ENCODE measurements at regions not wholly inside any gene's neighbourhood (a gene's known extent, or its start where the extent isn't known, plus 50 kb on each side); places are given as distances from the start of the nearest gene placed in this dataset.

DNA sequence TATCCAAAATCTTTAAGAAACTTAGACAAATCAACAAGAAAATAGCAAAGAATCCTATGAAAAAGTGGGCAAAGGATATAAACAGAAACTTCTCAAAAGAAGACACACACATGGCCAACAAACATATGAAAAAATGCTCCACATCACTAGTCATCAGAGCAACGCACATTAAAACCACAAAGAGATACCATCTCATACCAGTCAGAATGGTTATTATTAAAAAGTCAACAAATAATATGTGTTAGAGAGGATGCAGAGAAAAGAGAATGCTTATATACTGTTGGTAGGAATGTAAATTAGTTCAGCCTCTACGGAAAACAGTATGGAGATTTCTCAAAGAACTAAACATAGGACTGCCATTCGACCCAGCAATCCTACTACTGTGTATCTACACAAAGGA lies 212.0 kb upstream of the DTNBP1 start:
- no peaks in the 10 kb centered on the region for H3K36me3 Mint-ChIP-seq (ENCODE audit: insufficient read depth)

DNA sequence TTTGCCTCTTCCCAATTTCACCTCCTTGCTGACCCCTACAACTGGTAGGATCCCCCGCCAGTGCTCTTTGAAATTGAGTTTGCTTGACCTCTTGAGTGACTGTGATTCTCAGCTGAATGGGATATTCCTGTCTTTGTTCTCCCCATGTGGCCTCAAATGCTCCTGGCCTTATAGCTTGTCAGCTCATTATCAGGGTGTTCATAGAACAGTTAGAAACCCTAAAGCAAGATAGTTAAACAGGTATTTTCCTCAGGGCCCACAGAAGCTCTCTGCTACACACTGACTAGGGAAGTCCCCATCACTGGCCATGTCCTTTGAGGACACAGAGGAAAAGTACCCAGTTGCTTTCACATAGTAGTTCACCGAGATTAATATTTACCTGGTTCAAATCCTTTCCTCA lies 211.5 kb upstream of the DTNBP1 start:
- H3K9me3 Mint-ChIP-seq (ENCODE audit: low read depth) = no peaks in the 10 kb centered on the region
- no peaks in the 10 kb centered on the region for H3K36me3 Mint-ChIP-seq (ENCODE audit: insufficient read depth)
- peaks cover 30% of the 10 kb centered on the region for H3K27me3 Mint-ChIP-seq
- H3K27ac Mint-ChIP-seq = no peak overlapping the region
- no peak overlapping the region for H3K4me3 Mint-ChIP-seq (ENCODE audit: low read depth)
- TF ChIP-seq, protein P1, sequence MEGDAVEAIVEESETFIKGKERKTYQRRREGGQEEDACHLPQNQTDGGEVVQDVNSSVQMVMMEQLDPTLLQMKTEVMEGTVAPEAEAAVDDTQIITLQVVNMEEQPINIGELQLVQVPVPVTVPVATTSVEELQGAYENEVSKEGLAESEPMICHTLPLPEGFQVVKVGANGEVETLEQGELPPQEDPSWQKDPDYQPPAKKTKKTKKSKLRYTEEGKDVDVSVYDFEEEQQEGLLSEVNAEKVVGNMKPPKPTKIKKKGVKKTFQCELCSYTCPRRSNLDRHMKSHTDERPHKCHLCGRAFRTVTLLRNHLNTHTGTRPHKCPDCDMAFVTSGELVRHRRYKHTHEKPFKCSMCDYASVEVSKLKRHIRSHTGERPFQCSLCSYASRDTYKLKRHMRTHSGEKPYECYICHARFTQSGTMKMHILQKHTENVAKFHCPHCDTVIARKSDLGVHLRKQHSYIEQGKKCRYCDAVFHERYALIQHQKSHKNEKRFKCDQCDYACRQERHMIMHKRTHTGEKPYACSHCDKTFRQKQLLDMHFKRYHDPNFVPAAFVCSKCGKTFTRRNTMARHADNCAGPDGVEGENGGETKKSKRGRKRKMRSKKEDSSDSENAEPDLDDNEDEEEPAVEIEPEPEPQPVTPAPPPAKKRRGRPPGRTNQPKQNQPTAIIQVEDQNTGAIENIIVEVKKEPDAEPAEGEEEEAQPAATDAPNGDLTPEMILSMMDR (IDR thresholded peaks at IDR 0.05; ENCODE audit: unreplicated experiment) = no peak
- peaks cover 9% of the 10 kb centered on the region for H3K4me1 Mint-ChIP-seq (ENCODE audit: low read depth)
- DNase-seq (ENCODE audit: low spot score, unreplicated experiment) = no peak

More for the DNA sequence above, 212.0 kb upstream of the DTNBP1 start:
- TF ChIP-seq, protein P1 (IDR thresholded peaks at IDR 0.05; ENCODE audit: unreplicated experiment) = no peak
- Mint-ChIP-seq H3K9me3 (ENCODE audit: low read depth) (no peaks in the 10 kb centered on the region), H3K27ac (no peak overlapping the region), H3K4me3 (ENCODE audit: low read depth) (no peak overlapping the region), H3K27me3 (peaks cover 34% of the 10 kb centered on the region), H3K4me1 (ENCODE audit: low read depth) (peaks cover 9% of the 10 kb centered on the region)
- no peak for DNase-seq (ENCODE audit: low spot score, unreplicated experiment)

DNA sequence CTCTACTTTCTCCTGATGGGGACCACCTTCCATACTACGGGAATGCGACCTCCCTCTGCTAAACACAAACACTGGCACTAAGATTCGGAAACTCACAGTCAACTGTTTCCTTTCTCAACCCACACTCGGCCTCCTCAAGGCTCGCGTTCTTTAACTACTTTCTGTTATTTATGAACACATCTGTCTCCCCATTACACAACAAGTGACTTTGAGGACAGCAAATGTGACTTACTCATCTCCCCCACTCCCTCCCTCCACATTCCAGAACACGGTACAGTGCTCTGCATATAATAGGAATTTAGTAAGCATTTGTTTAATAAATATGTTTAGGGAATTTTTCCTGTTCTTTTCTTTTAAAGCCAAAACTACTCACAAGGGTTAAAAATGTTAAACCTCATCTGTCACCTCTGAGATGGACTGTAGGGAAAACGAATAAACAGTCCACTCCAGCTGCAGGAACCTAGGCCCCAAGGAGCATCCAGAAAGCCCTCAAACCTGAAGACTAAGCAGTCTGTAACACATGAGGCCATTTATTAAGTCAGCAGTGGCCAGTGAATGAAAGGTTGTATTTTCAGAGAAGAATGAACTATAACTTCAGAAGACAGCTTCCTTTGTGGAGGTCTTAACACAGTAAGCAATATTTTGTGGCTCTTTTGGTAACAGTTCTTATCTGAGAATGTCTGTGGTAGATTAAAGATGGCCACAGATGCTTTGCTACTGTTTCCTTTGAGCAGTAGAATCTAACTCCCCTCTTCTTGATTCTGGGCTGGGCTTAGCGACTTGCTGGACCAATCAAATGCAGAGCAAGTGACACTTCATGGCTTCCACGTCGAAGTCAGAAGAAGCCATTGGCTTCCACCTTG lies 209.6 kb upstream of the DTNBP1 start:
- Mint-ChIP-seq H3K4me1 (ENCODE audit: low read depth) (peaks cover 9% of the 10 kb centered on the region), H3K36me3 (ENCODE audit: insufficient read depth) (no peaks in the 10 kb centered on the region), H3K27ac (no peak overlapping the region), H3K9me3 (ENCODE audit: low read depth) (no peaks in the 10 kb centered on the region), H3K27me3 (peaks cover 21% of the 10 kb centered on the region), H3K4me3 (ENCODE audit: low read depth) (no peak overlapping the region)
- no peak for DNase-seq (ENCODE audit: low spot score, unreplicated experiment)
- TF ChIP-seq, protein P1 (IDR thresholded peaks at IDR 0.05; ENCODE audit: unreplicated experiment) = no peak

DNA sequence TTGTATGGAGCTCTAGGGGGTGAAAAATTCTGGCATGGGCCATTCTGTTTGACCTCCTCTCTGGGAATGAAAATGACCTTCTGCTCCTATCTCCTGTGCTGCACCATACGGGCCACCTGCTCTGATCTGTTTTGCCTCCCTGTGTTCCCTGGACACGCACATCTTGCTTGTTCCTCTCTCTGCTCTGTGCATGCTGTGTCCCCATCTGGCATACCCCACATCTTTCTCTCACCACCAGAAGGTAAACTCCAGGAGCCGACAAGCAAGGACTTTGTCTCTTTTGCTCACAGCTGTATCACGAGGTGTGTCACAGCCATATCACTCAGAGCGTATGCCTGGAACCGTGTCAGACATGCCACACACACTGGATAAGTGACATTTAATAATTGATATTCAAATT lies 208.4 kb upstream of the DTNBP1 start:
- Mint-ChIP-seq H3K4me3 (ENCODE audit: low read depth) (no peak overlapping the region), H3K36me3 (ENCODE audit: insufficient read depth) (no peaks in the 10 kb centered on the region), H3K27ac (no peak overlapping the region), H3K9me3 (ENCODE audit: low read depth) (no peaks in the 10 kb centered on the region), H3K4me1 (ENCODE audit: low read depth) (peaks cover 6% of the 10 kb centered on the region), H3K27me3 (peaks cover 20% of the 10 kb centered on the region)
- no peak for DNase-seq (ENCODE audit: low spot score, unreplicated experiment)
- TF ChIP-seq, protein P1 (IDR thresholded peaks at IDR 0.05; ENCODE audit: unreplicated experiment) = no peak

DNA sequence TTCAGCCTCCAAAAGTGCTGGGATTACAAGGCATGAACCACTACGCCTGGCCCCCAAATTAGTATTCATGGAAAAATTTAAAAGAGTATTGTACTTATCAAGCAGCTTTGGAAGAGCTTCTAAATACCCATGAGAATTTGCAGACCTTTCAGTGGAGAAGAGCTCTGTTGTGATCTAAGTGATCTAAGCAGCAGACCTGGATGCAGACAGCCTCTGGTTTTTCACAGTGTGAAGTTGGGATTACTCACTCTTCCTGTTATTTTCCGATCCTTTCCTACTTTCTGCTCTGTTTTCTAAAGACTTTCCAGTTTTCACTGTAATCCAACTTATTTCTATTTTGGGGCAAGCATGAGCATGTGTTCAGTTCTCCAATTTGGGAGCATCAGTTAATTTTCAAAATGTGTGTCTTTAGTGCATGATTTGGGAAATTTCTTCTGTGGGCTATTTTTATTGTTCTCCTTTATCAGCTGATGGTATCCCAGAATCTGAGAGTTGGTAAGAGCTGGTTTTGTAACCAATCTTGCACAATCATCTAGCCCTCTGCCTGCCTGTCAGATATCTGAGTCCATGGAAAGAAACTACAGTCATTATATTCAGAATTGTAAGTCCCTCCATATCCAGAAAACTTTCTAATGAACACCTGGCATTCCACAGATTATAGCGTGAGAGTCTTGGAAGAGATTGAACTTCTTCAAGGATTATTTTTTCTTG lies 207.7 kb upstream of the DTNBP1 start:
- peaks cover 6% of the 10 kb centered on the region for H3K4me1 Mint-ChIP-seq (ENCODE audit: low read depth)
- no peak overlapping the region for H3K27ac Mint-ChIP-seq
- H3K36me3 Mint-ChIP-seq (ENCODE audit: insufficient read depth) = no peaks in the 10 kb centered on the region
- TF ChIP-seq, protein P1 (IDR thresholded peaks at IDR 0.05; ENCODE audit: unreplicated experiment) = no peak
- no peak overlapping the region for H3K4me3 Mint-ChIP-seq (ENCODE audit: low read depth)
- H3K27me3 Mint-ChIP-seq = peaks cover 24% of the 10 kb centered on the region
- DNase-seq (ENCODE audit: low spot score, unreplicated experiment) = no peak
- no peaks in the 10 kb centered on the region for H3K9me3 Mint-ChIP-seq (ENCODE audit: low read depth)
